HEK293 (cell line): ENCODE measurements at regions not wholly inside any gene's neighbourhood (a gene's known extent, or its start where the extent isn't known, plus 50 kb on each side); places are given as distances from the start of the nearest gene placed in this dataset.
"Not testable (repeated sequence)": the region's sequence is repeated elsewhere in the genome, so short reads cannot be mapped to it uniquely, and the experiment has no call there.

ENCODE experiments used
- CTCF ChIA-PET: fragments of 350-600 bp; formaldehyde crosslinking; extraction: SDS; loops from one replicate; lab custom pipeline; 2021; ENCODE audit warnings: antibody characterized with exemption; lab: Yijun Ruan, JAX
- POLR2A ChIA-PET: fragments of 300-600 bp; formaldehyde crosslinking; extraction: SDS; loops from one replicate; lab custom pipeline; 2020; ENCODE audit warnings: antibody characterized with exemption, inconsistent platforms; lab: Yijun Ruan, JAX
- H3K27ac ChIP-seq: fragments of 200-500 bp; sonication (Bioruptor generic); 2 replicates; pipeline ENCODE4 v1.5.1; 2014; ENCODE audit warnings: low read depth, low read length, control low read depth, inconsistent platforms; ENCODE audit errors: extremely low read depth
- H3K36me3 ChIP-seq, 2 experiments: fragments of 200-500 bp in 1 of 2; sonication (Bioruptor generic) in 1 of 2; 1 replicate in 1 of 2; 2 replicates in 1 of 2; pipeline ENCODE4 v1.5.1; 2014 to 2017; ENCODE audit warnings: inconsistent platforms in 2 of 2, low read length in 2 of 2; ENCODE audit not compliant: control insufficient read depth in 2 of 2, insufficient read depth in 1 of 2
- H3K4me1 ChIP-seq: fragments of 200-500 bp; sonication (Bioruptor generic); 2 replicates; pipeline ENCODE4 v1.5.1; 2014; ENCODE audit warnings: mild to moderate bottlenecking, low read length, inconsistent platforms; ENCODE audit not compliant: control insufficient read depth, insufficient read depth
- H3K4me3 ChIP-seq: 2 replicates; pipeline ENCODE4 v1.5.1; 2011; ENCODE audit warnings: low read depth, mild to moderate bottlenecking, control low read depth, low read length, moderate library complexity
- H3K9me3 ChIP-seq: fragments of 200-500 bp; sonication (Bioruptor generic); 2 replicates; pipeline ENCODE4 v1.5.1; 2014; ENCODE audit warnings: low read depth, low read length, inconsistent platforms; ENCODE audit not compliant: control insufficient read depth, insufficient read depth
- FEZF1 ChIP-seq: fragments of 450-650 bp; formaldehyde crosslinking; IDR thresholded peaks from 2 replicates; pipeline ENCODE4 v1.5.1; 2016; ENCODE audit warnings: missing biosample characterization, missing genetic modification characterization
- SP7 ChIP-seq: fragments of 450-650 bp; formaldehyde crosslinking; IDR thresholded peaks from 2 replicates; pipeline ENCODE4 v1.5.1; 2016; ENCODE audit warnings: missing biosample characterization, missing genetic modification characterization
- TCF7L2 ChIP-seq: IDR thresholded peaks from 2 replicates; pipeline ENCODE4 v1.6.1; 2011; ENCODE audit warnings: low read depth, mild to moderate bottlenecking, inconsistent platforms, low read length, moderate library complexity, borderline replicate concordance
- TRIM28 ChIP-seq: IDR thresholded peaks from 2 replicates; pipeline ENCODE4 v1.6.1; 2011; ENCODE audit warnings: low read length, control low read depth, borderline replicate concordance
- ZBTB1 ChIP-seq: fragments of 450-650 bp; formaldehyde crosslinking; IDR thresholded peaks from 2 replicates; pipeline ENCODE4 v1.5.1; 2016; ENCODE audit warnings: missing biosample characterization, missing genetic modification characterization
- ZBTB21 ChIP-seq: fragments of 450-650 bp; formaldehyde crosslinking; IDR thresholded peaks from 2 replicates; pipeline ENCODE4 v1.5.1; 2017; ENCODE audit warnings: missing biosample characterization, missing genetic modification characterization
- ZNF146 ChIP-seq: fragments of 450-650 bp; formaldehyde crosslinking; IDR thresholded peaks from 2 replicates; pipeline ENCODE4 v1.5.1; 2016; ENCODE audit warnings: missing biosample characterization, missing genetic modification characterization
- ZNF324 ChIP-seq: fragments of 450-650 bp; formaldehyde crosslinking; IDR thresholded peaks from 2 replicates; pipeline ENCODE4 v1.5.1; 2016; ENCODE audit warnings: missing biosample characterization, missing genetic modification characterization
- ZNF391 ChIP-seq: fragments of 450-650 bp; formaldehyde crosslinking; IDR thresholded peaks from 2 replicates; pipeline ENCODE4 v1.5.1; 2016; ENCODE audit warnings: low read depth, missing biosample characterization, missing genetic modification characterization, borderline replicate concordance
- ZNF621 ChIP-seq: fragments of 450-650 bp; formaldehyde crosslinking; IDR thresholded peaks from 2 replicates; pipeline ENCODE4 v1.5.1; 2017; ENCODE audit warnings: missing biosample characterization, missing genetic modification characterization
- ZNF785 ChIP-seq: fragments of 450-650 bp; formaldehyde crosslinking; IDR thresholded peaks from 2 replicates; pipeline ENCODE4 v1.5.1; 2016; ENCODE audit warnings: missing biosample characterization, missing genetic modification characterization
- TF ChIP-seq, protein P1 (sequence below): fragments of 450-650 bp; formaldehyde crosslinking; IDR thresholded peaks from 2 replicates; pipeline ENCODE4 v1.5.1; 2016; ENCODE audit warnings: missing biosample characterization, missing genetic modification characterization
- TF ChIP-seq, protein P2 (sequence below): fragments of 450-650 bp; formaldehyde crosslinking; IDR thresholded peaks from 2 replicates; pipeline ENCODE4 v1.5.1; 2017; ENCODE audit warnings: missing biosample characterization, missing genetic modification characterization

DNA sequence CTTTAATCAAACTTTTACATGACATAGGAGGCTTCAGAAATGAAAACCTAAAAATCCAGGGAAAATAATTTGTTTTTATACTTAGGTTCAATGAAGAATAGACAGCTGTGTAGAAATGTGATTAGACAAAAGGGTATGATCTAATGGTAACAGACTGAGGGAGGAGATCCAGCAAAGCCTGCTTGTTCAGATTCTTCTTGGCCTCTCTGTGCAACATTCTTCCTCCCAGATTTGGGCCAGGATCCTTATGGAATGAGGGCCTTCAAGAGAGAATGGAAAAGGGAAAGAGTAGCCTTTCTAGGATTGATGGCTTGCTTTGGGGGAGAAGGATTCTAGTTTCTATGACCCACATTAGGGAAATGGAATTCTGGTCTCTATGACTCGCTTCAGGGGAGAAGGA is 94.5 kb upstream of the G2E3 start:
- Histone ChIP-seq H3K4me3 (no peak overlapping the region), H3K36me3 (peaks cover 0 to 5% of the 10 kb centered on the region in 2 experiments; a peak in 1 of 3 replicates), H3K27ac (no peak overlapping the region), H3K4me1 (no peaks in the 10 kb centered on the region), H3K9me3 (no peaks in the 10 kb centered on the region)
- ChIA-PET POLR2A (no interaction called here), CTCF (no interaction called here)
- TF ChIP-seq ZBTB21 (tag by site-specific recombination), result no peak

- POLR2A ChIA-PET, result no interaction called here
- CTCF ChIA-PET, result no interaction called here
Measured at GRCh38 chr14:30468354-30468753, 90.6 kb upstream of the G2E3 start.

DNA sequence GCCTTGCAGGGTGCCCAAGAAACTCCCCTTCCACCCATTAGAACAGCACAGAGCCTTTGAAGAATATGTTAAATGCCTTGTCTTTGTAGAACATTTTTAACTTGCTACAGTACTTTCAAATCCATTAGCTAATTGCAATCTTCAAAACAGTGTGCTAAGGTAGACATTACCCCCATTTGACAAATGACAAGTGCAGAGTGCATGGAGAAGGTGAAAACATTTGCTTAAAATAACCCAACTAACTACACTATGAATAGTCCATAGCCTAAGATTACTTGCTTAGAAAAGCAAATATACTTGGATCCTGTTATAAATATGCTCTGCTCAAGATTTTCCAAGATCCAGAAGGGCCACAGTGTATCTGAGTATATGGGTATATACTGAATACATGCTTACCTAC is 87.0 kb upstream of the G2E3 start:
- CTCF ChIA-PET, result no interaction called here
- Histone ChIP-seq H3K36me3 (peaks cover 0 to 11% of the 10 kb centered on the region in 2 experiments; a peak in 1 of 3 replicates), H3K9me3 (no peaks in the 10 kb centered on the region), H3K27ac (no peak overlapping the region), H3K4me1 (no peaks in the 10 kb centered on the region), H3K4me3 (no peak overlapping the region)
- TF ChIP-seq, protein P1, sequence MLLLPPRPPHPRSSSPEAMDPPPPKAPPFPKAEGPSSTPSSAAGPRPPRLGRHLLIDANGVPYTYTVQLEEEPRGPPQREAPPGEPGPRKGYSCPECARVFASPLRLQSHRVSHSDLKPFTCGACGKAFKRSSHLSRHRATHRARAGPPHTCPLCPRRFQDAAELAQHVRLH (tag by site-specific recombination), result no peak
- TF ChIP-seq TRIM28 (no peak), ZNF391 (tag by site-specific recombination) (no peak), ZNF621 (tag by site-specific recombination) (no peak), ZNF146 (tag by site-specific recombination) (no peak), ZNF324 (tag by site-specific recombination) (no peak), TCF7L2 (no peak)
- POLR2A ChIA-PET, result no interaction called here

More at GRCh38 chr14:30468354-30468753, 90.6 kb upstream of the G2E3 start:
- H3K4me3 ChIP-seq, result no peak overlapping the region
- H3K27ac ChIP-seq, result no peak overlapping the region
- H3K4me1 ChIP-seq, result no peaks in the 10 kb centered on the region
- peaks cover 0 to 11% of the 10 kb centered on the region in 2 experiments; a peak in 1 of 3 replicates for H3K36me3 ChIP-seq
- TF ChIP-seq ZBTB1 (tag by site-specific recombination) (no peak), SP7 (tag by site-specific recombination) (no peak), FEZF1 (tag by site-specific recombination) (no peak), ZNF785 (tag by site-specific recombination) (no peak)
- TF ChIP-seq, protein P2, sequence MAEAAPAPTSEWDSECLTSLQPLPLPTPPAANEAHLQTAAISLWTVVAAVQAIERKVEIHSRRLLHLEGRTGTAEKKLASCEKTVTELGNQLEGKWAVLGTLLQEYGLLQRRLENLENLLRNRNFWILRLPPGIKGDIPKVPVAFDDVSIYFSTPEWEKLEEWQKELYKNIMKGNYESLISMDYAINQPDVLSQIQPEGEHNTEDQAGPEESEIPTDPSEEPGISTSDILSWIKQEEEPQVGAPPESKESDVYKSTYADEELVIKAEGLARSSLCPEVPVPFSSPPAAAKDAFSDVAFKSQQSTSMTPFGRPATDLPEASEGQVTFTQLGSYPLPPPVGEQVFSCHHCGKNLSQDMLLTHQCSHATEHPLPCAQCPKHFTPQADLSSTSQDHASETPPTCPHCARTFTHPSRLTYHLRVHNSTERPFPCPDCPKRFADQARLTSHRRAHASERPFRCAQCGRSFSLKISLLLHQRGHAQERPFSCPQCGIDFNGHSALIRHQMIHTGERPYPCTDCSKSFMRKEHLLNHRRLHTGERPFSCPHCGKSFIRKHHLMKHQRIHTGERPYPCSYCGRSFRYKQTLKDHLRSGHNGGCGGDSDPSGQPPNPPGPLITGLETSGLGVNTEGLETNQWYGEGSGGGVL (tag by site-specific recombination), result no peak
- H3K9me3 ChIP-seq, result no peaks in the 10 kb centered on the region

DNA sequence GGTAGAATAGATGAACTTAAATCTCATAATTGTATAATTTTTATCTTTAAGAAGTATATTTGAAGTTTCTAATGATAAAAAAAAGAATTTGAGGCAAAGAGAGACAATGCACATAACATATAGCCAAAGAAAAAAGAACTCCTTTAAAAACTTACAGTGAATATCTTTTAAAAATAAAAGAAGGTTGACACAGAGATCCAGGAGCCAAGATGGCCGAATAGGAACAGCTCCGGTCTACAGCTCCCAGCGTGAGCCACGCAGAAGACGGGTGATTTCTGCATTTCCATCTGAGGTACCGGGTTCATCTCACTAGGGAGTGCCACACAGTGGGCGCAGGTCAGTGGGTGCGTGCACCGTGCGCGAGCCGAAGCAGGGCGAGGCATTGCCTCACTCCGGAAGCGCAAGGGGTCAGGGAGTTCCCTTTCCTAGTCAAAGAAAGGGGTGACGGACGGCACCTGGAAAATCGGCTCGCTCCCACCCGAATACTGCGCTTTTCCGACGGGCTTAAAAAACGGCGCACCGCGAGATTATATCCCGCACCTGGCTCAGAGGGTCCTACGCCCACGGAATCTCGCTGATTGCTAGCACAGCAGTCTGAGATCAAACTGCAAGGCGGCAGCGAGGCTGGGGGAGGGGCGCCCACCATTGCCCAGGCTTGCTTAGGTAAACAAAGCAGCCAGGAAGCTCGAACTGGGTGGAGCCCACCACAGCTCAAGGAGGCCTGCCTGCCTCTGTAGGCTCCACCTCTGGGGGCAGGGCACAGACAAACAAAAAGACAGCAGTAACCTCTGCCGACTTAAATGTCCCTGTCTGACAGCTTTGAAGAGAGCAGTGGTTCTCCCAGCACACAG is 84.9 kb upstream of the G2E3 start:
- CTCF ChIA-PET, POLR2A ChIA-PET, H3K4me3 ChIP-seq, H3K4me1 ChIP-seq, H3K36me3 ChIP-seq, H3K27ac ChIP-seq, H3K9me3 ChIP-seq: not testable (repeated sequence)
